H9 (cell line): ENCODE measurements at regions not wholly inside any gene's neighbourhood (a gene's known extent, or its start where the extent isn't known, plus 50 kb on each side); places are given as distances from the start of the nearest gene placed in this dataset.

Source experiments
- DNase-seq: peaks from one replicate; pipeline ENCODE4 v3.0.0-alpha.2; 2017
- H2AFZ ChIP-seq: one replicate; pipeline ENCODE4 v1.6.1; 2013; ENCODE audit warnings: mild to moderate bottlenecking, low read length, control low read depth, moderate library complexity
- H2AK5ac ChIP-seq: 2 replicates; pipeline ENCODE4 v1.6.1; 2013; ENCODE audit warnings: low read length, control low read depth, mixed read lengths; ENCODE audit not compliant: insufficient read length
- H2BK120ac ChIP-seq: one replicate; pipeline ENCODE4 v1.6.1; 2013; ENCODE audit warnings: low read depth, mild to moderate bottlenecking, low read length, control low read depth, inconsistent platforms; ENCODE audit not compliant: poor library complexity, severe bottlenecking
- H2BK12ac ChIP-seq: 2 replicates; pipeline ENCODE4 v1.6.1; 2013; ENCODE audit warnings: low read length, control low read depth, mixed read lengths, low read depth; ENCODE audit not compliant: insufficient read length
- H2BK15ac ChIP-seq: 2 replicates; pipeline ENCODE4 v1.6.1; 2013; ENCODE audit warnings: low read depth, low read length, control low read depth
- H2BK20ac ChIP-seq: one replicate; pipeline ENCODE4 v1.6.1; 2013; ENCODE audit warnings: low read depth, mild to moderate bottlenecking, low read length, control low read depth, inconsistent platforms; ENCODE audit not compliant: poor library complexity, severe bottlenecking
- H2BK5ac ChIP-seq: 2 replicates; pipeline ENCODE4 v1.6.1; 2013; ENCODE audit warnings: low read length, control low read depth, mixed read lengths; ENCODE audit not compliant: insufficient read length
- H3K14ac ChIP-seq: 2 replicates; pipeline ENCODE4 v1.6.1; 2013; ENCODE audit warnings: low read length, control low read depth; ENCODE audit not compliant: insufficient read depth
- H3K18ac ChIP-seq: 2 replicates; pipeline ENCODE4 v1.6.1; 2013; ENCODE audit warnings: low read depth, mild to moderate bottlenecking, mixed read lengths, low read length, control low read depth; ENCODE audit not compliant: insufficient read length
- H3K23ac ChIP-seq: 2 replicates; pipeline ENCODE4 v1.6.1; 2013; ENCODE audit warnings: low read length, control low read depth, mixed read lengths, low read depth; ENCODE audit not compliant: insufficient read length
- H3K23me2 ChIP-seq: 2 replicates; pipeline ENCODE4 v1.6.1; 2013; ENCODE audit warnings: low read depth, mild to moderate bottlenecking, mixed read lengths, low read length, control low read depth; ENCODE audit not compliant: insufficient read length, poor library complexity, severe bottlenecking
- H3K27ac ChIP-seq: 2 replicates; pipeline ENCODE4 v1.5.1; 2013; ENCODE audit warnings: low read length, control low read depth, mixed read lengths, low read depth; ENCODE audit not compliant: insufficient read length
- H3K27me3 ChIP-seq: 2 replicates; pipeline ENCODE4 v1.6.1; 2013; ENCODE audit warnings: low read length, control low read depth, inconsistent platforms; ENCODE audit not compliant: insufficient read depth
- H3K4ac ChIP-seq: 2 replicates; pipeline ENCODE4 v1.6.1; 2013; ENCODE audit warnings: low read depth, mild to moderate bottlenecking, control low read depth, inconsistent platforms, low read length, moderate library complexity
- H3K4me1 ChIP-seq: 2 replicates; pipeline ENCODE4 v1.6.1; 2013; ENCODE audit warnings: low read length, control low read depth, inconsistent platforms; ENCODE audit not compliant: insufficient read depth
- H3K4me2 ChIP-seq: 2 replicates; pipeline ENCODE4 v1.6.1; 2013; ENCODE audit warnings: low read length, control low read depth, mixed read lengths; ENCODE audit not compliant: insufficient read length, insufficient read depth
- H3K56ac ChIP-seq: 2 replicates; pipeline ENCODE4 v1.6.1; 2013; ENCODE audit warnings: low read depth, mild to moderate bottlenecking, mixed read lengths, low read length, control low read depth; ENCODE audit not compliant: insufficient read length
- H3K79me1 ChIP-seq: 2 replicates; pipeline ENCODE4 v1.6.1; 2013; ENCODE audit warnings: low read depth, mild to moderate bottlenecking, moderate library complexity, low read length, control low read depth, inconsistent platforms; ENCODE audit not compliant: insufficient read depth, poor library complexity, severe bottlenecking
- H3K79me2 ChIP-seq: 2 replicates; pipeline ENCODE4 v1.6.1; 2013; ENCODE audit warnings: low read length, control low read depth, inconsistent platforms; ENCODE audit not compliant: insufficient read depth
- H3K9ac ChIP-seq: 2 replicates; pipeline ENCODE4 v1.6.1; 2013; ENCODE audit warnings: low read length, control low read depth, mixed read lengths; ENCODE audit not compliant: insufficient read length; ENCODE audit errors: extremely low read depth
- H3K9me3 ChIP-seq: one replicate; pipeline ENCODE4 v1.6.1; 2013; ENCODE audit warnings: low read depth, low read length, inconsistent platforms; ENCODE audit not compliant: control insufficient read depth
- H3T11ph ChIP-seq: one replicate; pipeline ENCODE4 v1.6.1; 2013; ENCODE audit warnings: mild to moderate bottlenecking, low read length, control low read depth, inconsistent platforms
- H4K20me1 ChIP-seq: one replicate; pipeline ENCODE4 v1.6.1; 2013; ENCODE audit not compliant: control insufficient read depth, insufficient read length, insufficient read depth
- H4K5ac ChIP-seq: 2 replicates; pipeline ENCODE4 v1.6.1; 2013; ENCODE audit warnings: low read depth, mild to moderate bottlenecking, mixed read lengths, low read length, control low read depth; ENCODE audit not compliant: insufficient read length
- H4K8ac ChIP-seq: replicated peaks from 2 replicates; pipeline ENCODE4 v1.6.1; 2013; ENCODE audit warnings: low read length, control low read depth, mixed read lengths, low read depth; ENCODE audit not compliant: insufficient read length
- H4K91ac ChIP-seq: 2 replicates; pipeline ENCODE4 v1.6.1; 2013; ENCODE audit warnings: low read depth, mild to moderate bottlenecking, moderate library complexity, mixed read lengths, low read length, control low read depth; ENCODE audit not compliant: insufficient read length
- H3K27ac Mint-ChIP-seq, 3 experiments: 2 replicates in 2 of 3; 3 replicates in 1 of 3; pipeline ENCODE4 v1.8.0; 2020 to 2021; ENCODE audit warnings: mixed read lengths in 3 of 3, mild to moderate bottlenecking in 1 of 3, moderate library complexity in 1 of 3
- H3K27me3 Mint-ChIP-seq: 2 replicates; pipeline ENCODE4 v1.8.0; 2021; ENCODE audit warnings: low read depth, mild to moderate bottlenecking, moderate library complexity, mixed read lengths
- H3K36me3 Mint-ChIP-seq, 3 experiments: 2 replicates in 2 of 3; 3 replicates in 1 of 3; pipeline ENCODE4 v1.8.0; 2020 to 2021; ENCODE audit warnings: low read depth in 3 of 3, mixed read lengths in 3 of 3; ENCODE audit not compliant: insufficient read depth in 1 of 3
- H3K4me1 Mint-ChIP-seq, 2 experiments: 2 replicates each; pipeline ENCODE4 v1.8.0; 2020; ENCODE audit warnings: mixed read lengths in 2 of 2
- H3K4me3 Mint-ChIP-seq, 2 experiments: 2 replicates in 1 of 2; 3 replicates in 1 of 2; pipeline ENCODE4 v1.8.0; 2020 to 2021; ENCODE audit warnings: mild to moderate bottlenecking in 2 of 2, mixed read lengths in 2 of 2, moderate library complexity in 1 of 2
- H3K9me3 Mint-ChIP-seq, 2 experiments: 2 replicates in 1 of 2; 3 replicates in 1 of 2; pipeline ENCODE4 v1.8.0; 2020; ENCODE audit warnings: mild to moderate bottlenecking in 2 of 2, mixed read lengths in 2 of 2, moderate library complexity in 1 of 2
- WGBS: extraction: QIAGEN DNeasy Blood & Tissue Kit; methylation state at CpG from one replicate; pipeline ENCODE4 v1.1.7; 2013; ENCODE audit warnings: missing lambda C conversion rate, low lambda C conversion rate, mixed read lengths; ENCODE audit not compliant: insufficient read length; ENCODE audit errors: extremely low coverage; 5-methylcytosine and 5-hydroxymethylcytosine counted together
- TF ChIP-seq, protein P1 (sequence below): fragments of 200-600 bp; sonication (generic); conservative IDR thresholded peaks from 3 replicates; pipeline ENCODE4 v1.8.0; 2021; ENCODE audit warnings: antibody characterized with exemption, mild to moderate bottlenecking

DNA sequence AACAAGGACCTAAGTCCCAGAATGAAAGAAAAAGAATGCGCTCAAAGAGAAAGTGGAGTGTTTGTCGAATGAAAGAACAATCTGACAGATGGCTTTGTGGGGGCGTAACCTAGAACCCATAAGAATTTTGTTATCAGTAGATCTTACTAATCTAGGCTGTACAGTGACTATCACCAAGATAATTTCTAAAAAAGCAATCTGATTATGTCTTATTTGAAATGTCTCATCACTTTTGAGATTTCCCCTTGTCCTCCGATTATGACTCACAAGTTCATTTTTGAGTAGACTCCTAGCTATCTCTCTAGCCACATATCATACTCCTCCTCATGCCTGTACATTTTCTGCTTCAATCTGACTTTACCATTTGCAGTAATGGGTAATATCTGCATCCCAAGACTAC, 135.6 kb upstream of the SMARCA2 start:
- no peak for DNase-seq
- Histone ChIP-seq H2BK120ac (no peak overlapping the region), H3K23ac (no peak overlapping the region), H4K20me1 (no peaks in the 10 kb centered on the region), H2BK20ac (no peak overlapping the region), H2BK12ac (no peak overlapping the region), H4K5ac (no peak overlapping the region), H4K8ac (no peak overlapping the region), H3K18ac (no peak overlapping the region), H3K27ac (no peak overlapping the region), H3K79me1 (no peaks in the 10 kb centered on the region), H3K4me1 (no peaks in the 10 kb centered on the region), H2AK5ac (no peak overlapping the region), H3K56ac (no peak overlapping the region), H3K9ac (no peak overlapping the region), H2BK15ac (no peak overlapping the region), H3K14ac (no peak overlapping the region), H3K79me2 (no peaks in the 10 kb centered on the region), H2BK5ac (no peak overlapping the region), H3K9me3 (no peaks in the 10 kb centered on the region), H3K4ac (no peak overlapping the region), H3K4me2 (no peak overlapping the region), H3K23me2 (no peaks in the 10 kb centered on the region), H2AFZ (no peak overlapping the region), H4K91ac (no peak overlapping the region), H3T11ph (no peak overlapping the region), H3K27me3 (no peaks in the 10 kb centered on the region)
- peaks cover 3% of the 10 kb centered on the region for H3K27me3 Mint-ChIP-seq
- H3K27ac Mint-ChIP-seq = no peak overlapping the region
- no peaks in the 10 kb centered on the region for H3K36me3 Mint-ChIP-seq
- H3K4me1 Mint-ChIP-seq = no peaks in the 10 kb centered on the region
- no CpG with 5 or more reads among the region's 4 CpGs for WGBS
- TF ChIP-seq, protein P1, sequence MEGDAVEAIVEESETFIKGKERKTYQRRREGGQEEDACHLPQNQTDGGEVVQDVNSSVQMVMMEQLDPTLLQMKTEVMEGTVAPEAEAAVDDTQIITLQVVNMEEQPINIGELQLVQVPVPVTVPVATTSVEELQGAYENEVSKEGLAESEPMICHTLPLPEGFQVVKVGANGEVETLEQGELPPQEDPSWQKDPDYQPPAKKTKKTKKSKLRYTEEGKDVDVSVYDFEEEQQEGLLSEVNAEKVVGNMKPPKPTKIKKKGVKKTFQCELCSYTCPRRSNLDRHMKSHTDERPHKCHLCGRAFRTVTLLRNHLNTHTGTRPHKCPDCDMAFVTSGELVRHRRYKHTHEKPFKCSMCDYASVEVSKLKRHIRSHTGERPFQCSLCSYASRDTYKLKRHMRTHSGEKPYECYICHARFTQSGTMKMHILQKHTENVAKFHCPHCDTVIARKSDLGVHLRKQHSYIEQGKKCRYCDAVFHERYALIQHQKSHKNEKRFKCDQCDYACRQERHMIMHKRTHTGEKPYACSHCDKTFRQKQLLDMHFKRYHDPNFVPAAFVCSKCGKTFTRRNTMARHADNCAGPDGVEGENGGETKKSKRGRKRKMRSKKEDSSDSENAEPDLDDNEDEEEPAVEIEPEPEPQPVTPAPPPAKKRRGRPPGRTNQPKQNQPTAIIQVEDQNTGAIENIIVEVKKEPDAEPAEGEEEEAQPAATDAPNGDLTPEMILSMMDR = no peak
- no peak overlapping the region for H3K4me3 Mint-ChIP-seq
- H3K9me3 Mint-ChIP-seq = no peaks in the 10 kb centered on the region
